Tibial nerve (tissue), 4 donors: ENCODE measurements at regions not wholly inside any gene's neighbourhood (a gene's known extent, or its start where the extent isn't known, plus 50 kb on each side); places are given as distances from the start of the nearest gene placed in this dataset.

Experiments
- EP300 ChIP-seq, 2 donors: sonication (generic); formaldehyde crosslinking; IDR thresholded peaks; one replicate each; pipeline ENCODE4 v1.6.1; 2017; ENCODE audit warnings: antibody characterized with exemption in 2 of 2, mild to moderate bottlenecking in 1 of 2
- POLR2A ChIP-seq, 2 donors: fragments of 450-650 bp; IDR thresholded peaks; one replicate each; pipeline ENCODE4 v1.6.1; 2017; ENCODE audit warnings: antibody characterized with exemption in 2 of 2, mild to moderate bottlenecking in 2 of 2, moderate library complexity in 2 of 2
- TF ChIP-seq, protein P1 (sequence below), 5 experiments: fragments of 200-600 bp in 3 of 5; fragments of 450-650 bp in 2 of 5; sonication (generic) in 3 of 5; IDR thresholded peaks; one replicate each; pipeline ENCODE4 v1.5.1; 2016 to 2019; ENCODE audit warnings: antibody characterized with exemption in 5 of 5, mild to moderate bottlenecking in 3 of 5, moderate library complexity in 2 of 5

DNA sequence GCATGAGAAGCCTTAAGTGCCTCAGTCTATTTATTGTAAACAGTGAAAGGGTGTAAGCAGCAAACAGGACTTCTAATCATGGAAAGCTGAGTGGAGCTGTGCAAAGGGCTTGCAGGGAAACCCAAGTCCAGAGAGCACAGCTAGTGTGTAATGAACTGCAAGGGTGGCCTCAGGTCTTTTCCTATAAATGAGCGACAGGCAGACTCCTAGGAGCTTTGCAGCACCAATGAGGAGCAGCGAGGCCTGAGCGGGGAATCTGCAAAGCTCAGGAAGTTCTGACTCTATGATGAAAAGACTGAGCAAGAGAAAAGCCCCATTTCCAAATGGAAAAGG lies 250.1 kb upstream of the MAP3K1 start:
- TF ChIP-seq EP300 (IDR thresholded peaks at IDR 0.05) (no peak), POLR2A (IDR thresholded peaks at IDR 0.05) (no peak)
- TF ChIP-seq, protein P1, sequence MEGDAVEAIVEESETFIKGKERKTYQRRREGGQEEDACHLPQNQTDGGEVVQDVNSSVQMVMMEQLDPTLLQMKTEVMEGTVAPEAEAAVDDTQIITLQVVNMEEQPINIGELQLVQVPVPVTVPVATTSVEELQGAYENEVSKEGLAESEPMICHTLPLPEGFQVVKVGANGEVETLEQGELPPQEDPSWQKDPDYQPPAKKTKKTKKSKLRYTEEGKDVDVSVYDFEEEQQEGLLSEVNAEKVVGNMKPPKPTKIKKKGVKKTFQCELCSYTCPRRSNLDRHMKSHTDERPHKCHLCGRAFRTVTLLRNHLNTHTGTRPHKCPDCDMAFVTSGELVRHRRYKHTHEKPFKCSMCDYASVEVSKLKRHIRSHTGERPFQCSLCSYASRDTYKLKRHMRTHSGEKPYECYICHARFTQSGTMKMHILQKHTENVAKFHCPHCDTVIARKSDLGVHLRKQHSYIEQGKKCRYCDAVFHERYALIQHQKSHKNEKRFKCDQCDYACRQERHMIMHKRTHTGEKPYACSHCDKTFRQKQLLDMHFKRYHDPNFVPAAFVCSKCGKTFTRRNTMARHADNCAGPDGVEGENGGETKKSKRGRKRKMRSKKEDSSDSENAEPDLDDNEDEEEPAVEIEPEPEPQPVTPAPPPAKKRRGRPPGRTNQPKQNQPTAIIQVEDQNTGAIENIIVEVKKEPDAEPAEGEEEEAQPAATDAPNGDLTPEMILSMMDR (IDR thresholded peaks at IDR 0.05): no peak
